Hypothalamus (tissue), 51 donors: ENCODE measurements at regions not wholly inside any gene's neighbourhood (a gene's known extent, or its start where the extent isn't known, plus 50 kb on each side); places are given as distances from the start of the nearest gene placed in this dataset.

Experiments used
- DNase-seq, 51 donors: peaks; one replicate each; lab custom pipeline; 2025; lab: John Stamatoyannopoulos, UW

DNA sequence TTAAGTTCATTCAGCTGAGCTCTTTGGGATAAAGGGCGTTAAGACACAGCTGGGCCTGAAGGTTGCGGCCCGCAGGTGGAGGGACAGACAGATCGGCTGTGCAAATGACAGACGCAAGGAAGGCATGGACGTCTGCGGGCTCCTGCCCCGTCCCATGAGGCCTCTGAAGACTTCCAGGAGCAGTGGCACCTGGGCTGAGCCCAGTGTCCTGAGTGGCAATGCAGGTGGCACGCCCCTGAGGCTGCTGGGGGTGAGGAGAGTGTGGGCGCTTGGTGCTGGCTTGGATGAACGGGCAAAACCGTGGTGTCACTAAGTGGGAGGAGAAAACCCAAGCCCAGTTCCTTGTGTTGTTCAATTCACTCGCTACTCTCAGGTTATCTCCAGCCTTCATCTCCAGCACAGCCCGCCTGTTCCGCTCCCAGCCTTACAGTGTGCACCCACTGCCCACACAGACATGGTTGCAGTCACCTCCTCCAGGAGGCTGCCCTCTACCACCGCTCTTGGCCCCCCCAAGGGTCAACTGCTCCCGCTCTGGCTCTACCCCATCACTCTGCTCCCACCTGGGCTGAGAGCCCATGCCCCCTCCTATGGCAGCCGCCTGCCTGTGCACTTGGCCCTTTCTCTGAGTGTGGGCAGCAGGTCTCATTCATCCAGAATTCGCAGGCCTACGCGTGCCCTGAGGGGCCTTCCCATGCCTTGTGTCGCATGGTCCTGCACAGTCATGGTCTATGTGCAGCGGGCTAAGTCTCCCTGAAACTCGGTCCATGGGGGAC, 50.3 kb downstream of the PTGR3 start:
- DNase-seq, result no peak

DNA sequence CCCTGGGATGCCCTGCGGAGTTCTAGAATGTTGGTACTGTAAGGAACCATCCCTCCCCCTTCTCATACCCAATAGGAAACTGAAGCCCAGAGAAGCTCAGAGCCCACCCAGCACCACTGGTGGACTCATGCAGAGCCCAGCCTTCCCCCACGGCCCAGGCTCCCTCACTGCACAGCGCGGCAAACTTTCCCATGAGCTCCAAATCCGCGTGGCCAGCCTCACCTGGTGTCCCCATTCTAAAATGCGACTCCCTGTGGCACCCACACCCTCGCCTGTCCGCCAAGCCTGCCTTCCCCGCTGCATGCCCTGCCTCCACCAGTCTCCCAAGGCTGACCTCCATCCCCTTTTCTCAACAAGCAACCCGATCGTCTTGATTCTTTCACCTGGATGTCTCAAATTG, 51.1 kb downstream of the PTGR3 start:
- no peak for DNase-seq

DNA sequence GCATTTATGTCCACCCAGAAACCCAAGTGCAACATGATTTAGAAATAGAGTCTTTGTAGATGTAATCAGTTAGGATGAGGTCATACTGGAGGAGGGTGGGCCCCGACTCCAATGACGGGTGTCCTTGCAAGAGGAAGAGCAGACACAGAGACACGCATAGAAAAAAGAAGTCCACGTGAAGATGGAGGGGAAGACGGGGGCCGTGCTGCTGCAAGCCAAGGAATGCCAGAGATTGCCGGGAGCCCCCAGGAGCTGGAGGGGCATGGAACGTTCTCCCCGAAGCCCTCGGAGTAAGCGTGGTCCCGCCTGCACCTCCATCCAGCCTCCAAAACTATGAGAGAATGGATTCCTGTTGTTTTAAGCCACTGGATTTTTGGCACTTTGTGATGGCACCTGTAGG, 51.6 kb downstream of the PTGR3 start:
- no peak for DNase-seq

DNA sequence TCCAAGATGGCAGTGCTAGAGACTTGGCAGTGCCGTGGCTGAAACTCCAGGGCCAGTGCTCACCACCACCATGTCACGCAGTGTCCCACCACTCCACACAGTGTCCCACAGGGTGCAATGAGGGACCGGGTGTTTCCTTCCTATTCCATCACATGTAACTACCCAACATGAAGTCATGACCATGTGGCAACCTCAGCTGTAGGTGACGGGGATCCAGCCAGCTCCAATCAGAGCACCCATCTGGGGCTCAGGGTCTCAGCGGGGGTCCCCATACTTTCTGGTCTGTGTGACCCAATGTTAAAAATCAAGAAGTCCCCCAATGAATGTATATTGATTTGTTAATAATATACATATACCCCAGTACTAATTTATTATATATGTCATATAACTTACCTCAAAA, 52.1 kb downstream of the PTGR3 start:
- no peak for DNase-seq

DNA sequence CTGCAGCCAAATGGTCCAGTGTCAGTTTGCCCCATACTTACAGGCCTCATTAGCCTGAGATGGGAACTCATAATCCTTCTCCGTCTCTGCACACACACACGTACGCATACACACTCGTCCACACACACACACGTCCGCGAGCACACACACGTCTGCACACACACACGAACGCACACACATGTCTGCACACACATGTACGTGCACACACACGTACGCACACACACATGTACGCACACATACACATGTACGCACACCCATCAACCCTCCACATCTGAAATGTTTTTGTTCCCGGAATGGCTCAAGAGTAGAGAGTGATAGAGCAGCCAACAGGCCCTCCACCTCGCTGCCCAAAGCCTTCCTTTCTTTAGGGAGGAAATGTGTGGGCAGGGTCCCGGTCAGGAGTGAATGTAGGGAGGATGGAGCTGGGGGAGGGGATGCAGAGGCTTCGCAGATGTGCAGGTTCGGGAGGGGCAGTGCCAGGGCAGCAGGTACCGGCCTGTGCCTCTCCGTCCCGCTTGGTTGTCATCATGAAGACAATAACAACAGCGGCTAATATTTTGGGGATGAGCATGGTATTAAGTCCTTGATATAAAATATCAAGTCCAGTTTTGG, 52.7 kb downstream of the PTGR3 start:
- DNase-seq, result no peak

DNA sequence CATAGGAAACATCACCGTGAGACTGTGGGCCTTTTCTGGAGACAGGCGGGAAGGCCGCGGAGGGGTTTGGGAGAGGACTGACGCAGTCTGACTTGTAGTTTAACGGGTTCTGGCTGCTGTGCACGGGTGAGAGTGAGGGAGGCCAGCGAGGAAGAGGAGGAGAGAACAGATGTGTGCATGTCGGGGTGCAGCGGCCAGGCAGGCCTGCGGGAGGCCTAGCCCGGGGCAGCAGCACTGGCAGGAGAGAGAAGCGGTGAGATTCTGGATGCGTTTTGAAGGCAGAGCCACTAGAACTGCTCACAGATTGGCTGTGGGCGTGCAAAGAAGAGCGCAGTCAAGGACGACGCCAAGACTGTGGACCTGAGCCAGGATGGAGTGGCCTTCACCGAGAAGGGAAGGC, 53.9 kb downstream of the PTGR3 start:
- DNase-seq, result no peak

DNA sequence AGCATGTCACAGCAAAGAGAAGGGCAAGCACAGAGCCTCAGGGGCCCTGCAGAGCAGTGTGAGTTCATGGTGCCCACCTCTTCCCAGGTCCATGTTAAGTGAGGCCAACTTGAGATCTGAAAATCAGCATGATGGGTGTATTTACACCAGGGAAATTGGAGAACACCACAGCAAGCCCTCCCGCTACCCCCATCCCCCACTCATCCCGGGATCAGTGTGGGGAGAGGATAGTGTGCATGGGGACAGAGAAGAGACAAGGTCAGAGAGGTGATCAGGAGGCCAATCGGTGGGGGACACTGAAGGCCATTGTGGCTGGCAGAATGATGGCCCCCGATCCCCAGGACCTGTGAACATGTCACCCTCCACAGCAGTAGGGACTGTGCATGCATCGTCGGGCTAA, 54.7 kb downstream of the PTGR3 start:
- no peak for DNase-seq

DNA sequence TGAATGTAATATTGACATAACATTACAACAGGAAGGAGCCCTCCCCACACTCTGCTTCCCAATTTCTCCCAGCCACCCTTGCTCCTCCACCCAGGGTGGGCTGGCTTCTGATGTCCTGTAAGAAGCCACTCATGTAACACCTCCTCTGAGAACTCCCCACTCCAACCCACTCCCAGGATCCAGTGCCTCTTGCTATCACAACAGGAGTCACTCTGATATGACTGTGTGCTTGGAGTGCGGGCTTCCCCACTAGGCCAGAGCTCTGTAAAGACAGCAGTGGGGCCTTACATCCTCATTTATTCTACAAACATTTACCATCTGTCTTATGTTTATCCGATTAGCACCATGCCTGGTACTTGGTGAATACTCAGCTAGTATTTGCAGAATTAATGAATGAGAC, 65.1 kb downstream of the PTGR3 start:
- DNase-seq, result no peak

DNA sequence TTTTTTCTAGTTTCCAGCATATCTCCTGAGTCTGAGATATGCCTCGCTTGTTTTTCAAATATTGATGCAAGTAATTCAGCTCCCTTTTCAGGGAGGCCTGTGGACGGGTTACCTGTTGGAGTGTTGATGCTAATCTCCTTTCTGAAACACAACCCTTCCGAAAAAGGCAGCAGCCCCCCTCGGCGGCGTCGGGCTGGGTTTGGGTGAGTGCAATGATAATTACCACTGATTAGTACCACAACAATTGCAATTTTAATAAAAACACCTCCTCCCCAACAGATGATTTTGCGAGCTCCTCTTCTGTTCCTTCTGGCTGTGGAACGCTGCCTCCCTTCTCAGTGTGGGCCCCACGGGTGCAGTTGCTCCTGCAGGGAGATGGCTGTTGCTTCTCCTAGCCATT, 66.3 kb downstream of the PTGR3 start:
- no peak for DNase-seq

DNA sequence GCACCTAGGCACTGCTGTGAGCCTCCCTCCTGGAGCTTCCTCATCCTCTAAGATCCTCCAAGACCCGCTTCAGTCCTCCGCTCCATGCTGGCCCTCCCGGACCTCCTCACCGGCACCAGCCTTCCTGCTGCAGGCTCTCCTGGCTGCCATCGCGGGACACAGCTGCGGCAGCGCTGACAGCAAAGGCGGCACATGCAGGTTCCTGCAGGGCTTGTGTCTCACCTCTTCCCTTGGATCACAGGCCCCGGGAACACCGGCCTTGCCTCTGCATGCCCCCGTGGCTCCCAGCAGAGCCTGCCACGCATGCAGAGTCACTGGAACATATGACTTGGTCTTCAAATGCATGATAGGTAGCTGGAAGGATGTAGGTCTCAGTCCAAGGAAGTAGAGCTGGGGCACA, 67.2 kb downstream of the PTGR3 start:
- no peak for DNase-seq

DNA sequence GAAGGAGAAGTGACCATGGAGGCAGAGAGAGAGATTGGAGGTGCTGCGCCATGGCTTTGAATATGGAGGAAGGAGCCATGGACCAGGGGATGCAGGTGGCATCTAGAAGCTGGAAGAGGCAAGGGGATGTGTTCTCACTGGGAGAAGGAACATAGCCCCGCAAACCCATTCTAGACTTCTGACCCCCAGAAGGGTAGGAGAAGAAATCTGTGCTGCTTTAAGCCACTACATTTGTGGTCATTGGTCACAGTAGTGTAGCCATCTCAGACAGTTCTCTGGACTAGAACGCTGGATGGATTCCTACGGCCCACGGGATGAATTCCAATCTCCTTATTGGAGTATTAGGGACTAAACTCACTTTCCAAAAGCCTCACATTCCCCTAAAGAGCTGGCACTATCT, 67.8 kb downstream of the PTGR3 start:
- DNase-seq, result no peak

DNA sequence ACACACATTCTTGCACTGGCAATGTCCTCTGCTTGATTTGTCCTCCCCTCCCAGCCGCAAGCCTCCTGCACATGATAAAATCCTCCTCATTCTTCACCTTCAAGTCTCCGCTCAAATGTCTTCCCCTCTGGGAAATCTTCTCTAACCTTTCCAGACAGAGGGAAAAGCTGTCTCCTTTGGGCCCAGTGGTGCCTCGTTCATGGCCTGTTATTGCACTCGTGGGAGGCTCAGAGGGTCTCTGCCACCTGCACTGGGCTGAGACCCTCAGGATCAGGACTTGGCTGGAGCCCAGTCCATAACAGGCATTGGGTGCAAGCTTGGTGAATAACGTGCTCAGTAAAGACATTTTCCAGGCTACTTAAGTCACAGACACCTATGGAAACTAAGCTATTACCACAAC, 68.6 kb downstream of the PTGR3 start:
- DNase-seq, result no peak

DNA sequence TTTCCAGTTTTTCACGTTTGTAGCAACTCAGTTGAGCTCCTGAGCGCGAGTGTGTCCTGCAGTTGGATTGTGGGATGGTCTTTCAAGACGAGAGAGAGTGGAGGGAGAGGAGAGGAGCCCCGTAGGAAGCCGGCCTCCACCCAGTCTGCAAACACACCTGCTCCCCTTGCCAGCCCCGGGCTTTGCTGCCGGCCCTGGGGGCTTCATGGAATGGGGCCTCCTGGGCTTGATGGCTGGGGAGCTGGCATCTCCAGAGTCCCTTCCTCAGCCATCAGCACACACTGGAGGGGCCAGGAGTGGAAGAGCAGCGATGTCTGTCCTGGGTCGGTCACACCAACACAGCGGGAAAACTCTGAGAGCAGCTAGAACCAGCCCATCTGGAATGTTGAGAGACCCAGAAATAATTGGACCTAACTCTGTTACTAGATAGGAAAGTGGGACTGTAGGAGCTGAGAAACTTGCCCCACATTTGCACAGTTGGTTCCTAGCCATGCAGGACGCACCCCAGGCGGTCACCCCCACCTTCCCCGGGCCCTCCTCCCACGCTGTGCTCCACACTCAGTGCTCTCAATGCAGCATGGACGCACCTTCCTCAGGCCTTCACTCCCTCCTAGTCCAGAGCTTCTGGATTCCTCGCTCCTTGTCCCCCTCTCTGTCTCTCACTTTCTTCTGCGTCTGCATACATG, 69.6 kb downstream of the PTGR3 start:
- no peak for DNase-seq

DNA sequence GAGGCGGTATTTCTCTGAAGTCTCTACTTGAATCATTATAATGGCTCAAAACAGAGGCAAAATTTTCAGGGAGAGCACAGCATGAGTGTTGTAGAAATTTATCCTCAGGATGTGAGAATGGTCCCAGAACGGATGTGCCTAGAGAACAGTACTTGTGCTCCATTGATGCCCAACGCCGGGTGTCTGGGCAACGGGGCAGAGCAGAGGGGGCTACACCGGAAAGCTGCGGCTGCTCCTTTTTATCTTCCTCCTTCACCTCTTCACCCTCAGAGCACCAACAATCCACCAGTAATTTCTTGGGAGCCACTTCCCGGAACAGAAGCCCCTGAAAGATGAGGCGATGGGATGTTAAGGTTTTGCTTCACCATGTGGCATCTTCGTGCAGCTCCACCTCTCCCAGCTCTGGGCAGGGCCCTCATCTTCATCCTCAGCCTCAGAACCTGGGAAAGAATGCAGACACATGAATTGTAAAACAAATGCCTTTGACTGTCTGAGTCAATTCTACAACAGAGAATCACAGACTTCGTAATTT, 71.5 kb downstream of the PTGR3 start:
- no peak for DNase-seq

DNA sequence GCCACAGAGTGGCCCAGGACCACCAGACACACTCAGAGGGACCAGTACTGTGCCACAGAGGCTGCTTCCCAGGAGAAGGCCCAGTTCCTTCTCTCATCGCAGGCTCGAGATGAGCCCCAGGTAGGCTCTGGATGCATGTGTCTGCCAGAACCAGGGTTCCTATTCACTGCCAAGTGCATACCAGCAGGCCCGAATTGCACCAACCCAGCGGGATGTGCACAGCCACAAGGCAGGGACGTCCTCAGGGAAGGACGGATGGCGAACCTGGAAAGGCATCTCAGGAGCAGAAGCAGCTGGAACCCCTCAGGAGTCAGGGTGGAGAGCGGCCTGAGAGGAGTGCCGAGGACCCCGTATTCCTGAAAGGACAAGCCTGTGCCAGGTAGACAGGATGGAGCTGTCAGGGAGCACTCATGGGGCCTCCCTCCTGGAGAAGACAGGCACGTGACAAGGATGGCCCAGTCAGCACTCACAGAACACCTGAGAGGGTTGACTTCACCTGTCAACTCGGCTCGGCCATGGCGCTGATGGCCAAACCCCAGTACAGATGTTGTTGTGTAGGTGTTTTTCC, 73.7 kb downstream of the PTGR3 start:
- no peak for DNase-seq

DNA sequence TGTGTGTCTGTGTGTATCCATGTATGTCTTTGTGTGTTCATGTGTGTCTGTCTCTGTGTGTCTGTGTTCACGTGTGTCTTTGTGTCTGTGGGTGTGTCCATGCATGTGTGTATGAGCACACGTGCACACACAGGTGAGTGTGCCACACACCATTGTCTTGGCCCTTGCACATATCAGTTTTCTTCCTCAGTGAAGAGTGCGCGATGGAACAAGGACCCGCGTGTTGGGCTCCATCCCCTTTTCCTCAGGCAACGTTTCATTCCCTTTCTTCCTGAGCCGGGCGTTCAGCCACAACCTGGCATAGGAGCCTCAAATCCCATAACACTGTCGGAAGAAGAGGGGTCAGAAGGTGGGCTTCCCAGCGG, 74.3 kb downstream of the PTGR3 start:
- DNase-seq, result no peak

DNA sequence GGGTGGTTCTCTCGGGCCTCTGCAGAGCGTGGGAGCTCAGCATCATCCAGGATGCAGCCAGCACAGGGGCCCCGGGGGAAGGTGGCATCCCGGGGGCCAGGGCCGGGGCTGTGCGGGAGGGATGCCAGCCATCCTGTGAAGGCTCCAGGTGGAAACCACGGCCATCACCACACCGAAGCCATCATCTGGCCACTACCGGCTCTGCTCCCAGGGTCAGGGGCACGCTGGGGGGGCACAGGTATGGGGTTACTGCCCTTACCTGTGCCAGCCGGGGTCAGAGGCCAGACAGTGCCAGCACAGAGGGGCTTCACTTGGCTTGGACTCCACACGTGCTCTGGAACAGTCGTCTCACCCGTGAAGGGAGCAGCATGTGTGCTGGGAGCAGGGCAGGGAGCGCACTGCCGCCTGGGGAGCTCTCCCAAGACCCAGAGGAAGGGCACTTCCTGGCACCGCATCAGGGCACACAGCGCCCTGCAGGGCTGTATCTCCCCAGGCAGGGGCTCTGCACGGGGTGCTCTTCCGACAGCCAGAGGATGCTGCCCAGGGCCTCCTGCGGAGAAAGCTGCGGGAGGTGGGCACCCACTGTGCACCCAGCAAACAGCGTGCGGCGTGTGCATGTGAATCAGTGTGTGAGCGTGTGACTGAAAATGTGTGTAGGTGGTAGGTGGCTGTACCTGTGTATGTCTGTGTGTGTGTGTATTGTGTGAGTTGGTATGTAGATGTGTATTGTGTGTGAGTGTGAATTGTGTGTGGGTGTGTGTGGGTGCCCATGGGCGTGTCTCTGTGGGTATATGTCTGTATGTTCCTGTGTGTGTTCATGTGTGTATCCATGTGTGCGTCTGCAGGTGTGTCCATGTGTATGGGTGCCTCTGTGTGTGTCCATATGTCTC, 75.0 kb downstream of the PTGR3 start:
- DNase-seq, result no peak

DNA sequence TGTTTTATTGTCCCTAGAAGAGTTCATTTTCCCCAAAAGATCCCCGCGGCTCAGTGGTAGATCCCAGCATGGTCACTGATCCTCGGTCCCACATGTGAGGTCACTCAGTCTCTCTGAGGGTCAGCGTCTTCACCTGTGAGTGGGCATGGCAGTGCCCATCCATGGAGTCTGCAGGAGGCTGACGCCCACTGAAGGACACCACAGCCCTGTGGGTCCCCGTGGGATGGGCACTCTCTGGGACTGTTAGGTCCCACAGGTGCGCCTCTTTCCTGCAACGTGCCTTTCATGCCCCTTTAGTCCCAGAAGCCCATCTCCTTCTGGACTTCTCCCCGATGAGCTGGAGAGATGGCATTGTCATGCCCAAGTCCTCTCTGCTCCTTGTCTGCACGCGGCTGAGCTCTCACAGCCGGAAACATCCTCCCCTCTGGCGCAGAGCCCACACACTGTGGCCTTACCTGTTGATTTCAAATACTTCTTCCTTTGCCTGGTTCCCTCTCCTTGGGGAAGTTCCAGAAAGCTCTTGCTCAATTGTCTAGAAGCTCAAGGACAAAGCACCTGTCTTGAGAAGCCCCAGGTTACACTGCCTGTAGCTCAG, 75.9 kb downstream of the PTGR3 start:
- DNase-seq, result no peak

DNA sequence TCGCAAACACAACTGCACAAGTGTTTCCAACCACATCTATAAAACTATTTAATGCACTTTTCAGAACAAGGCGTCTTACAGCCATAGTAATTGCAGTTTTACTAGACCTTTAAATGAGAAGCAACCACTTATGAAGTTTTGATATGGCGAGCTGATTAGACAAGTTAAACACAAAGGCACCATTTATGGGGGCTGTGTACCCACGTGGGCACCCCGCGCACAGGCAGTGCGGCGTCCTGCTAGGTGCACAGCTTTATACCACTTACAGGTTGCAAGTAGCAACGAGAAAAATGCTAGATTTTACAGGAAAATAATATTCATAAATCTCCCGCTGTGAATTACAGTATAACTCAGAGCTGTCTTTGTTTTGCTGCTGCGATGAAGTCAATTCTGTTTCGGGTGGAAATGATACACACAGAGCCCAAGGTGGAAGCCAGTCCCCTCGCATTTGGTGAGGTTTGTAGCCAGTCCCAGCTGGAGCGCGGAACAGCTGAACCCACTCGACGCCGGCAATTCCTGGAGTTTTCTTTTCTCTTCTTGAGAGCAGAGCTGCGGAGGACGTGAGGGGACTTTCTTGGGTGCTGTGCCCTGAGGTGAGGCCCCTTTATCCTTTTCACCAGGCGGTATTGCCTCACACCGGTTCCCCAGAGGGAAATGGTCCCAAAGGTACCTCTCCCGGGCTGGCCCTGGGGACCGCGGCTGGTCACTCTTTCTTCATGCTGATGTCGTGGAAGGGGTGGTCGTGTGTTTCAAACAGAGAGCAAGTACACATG, 76.7 kb downstream of the PTGR3 start:
- DNase-seq, result no peak
